ENCODE measurements at regions not wholly inside any gene's neighbourhood (a gene's known extent, or its start where the extent isn't known, plus 50 kb on each side); places are given as distances from the start of the nearest gene placed in this dataset.

- TF ChIP-seq POLR2A (IDR thresholded peaks at IDR 0.05; ENCODE audit: low read length), result no peak
- TF ChIP-seq GATA1 (IDR thresholded peaks at IDR 0.05; ENCODE audit: low read depth, low read length), result no peak
Observed at GRCh38 chr4:31071508-31072486, 351.6 kb downstream of the PCDH7 start.
